ENCODE measurements at regions not wholly inside any gene's neighbourhood (a gene's known extent, or its start where the extent isn't known, plus 50 kb on each side); places are given as distances from the start of the nearest gene placed in this dataset.

DNA sequence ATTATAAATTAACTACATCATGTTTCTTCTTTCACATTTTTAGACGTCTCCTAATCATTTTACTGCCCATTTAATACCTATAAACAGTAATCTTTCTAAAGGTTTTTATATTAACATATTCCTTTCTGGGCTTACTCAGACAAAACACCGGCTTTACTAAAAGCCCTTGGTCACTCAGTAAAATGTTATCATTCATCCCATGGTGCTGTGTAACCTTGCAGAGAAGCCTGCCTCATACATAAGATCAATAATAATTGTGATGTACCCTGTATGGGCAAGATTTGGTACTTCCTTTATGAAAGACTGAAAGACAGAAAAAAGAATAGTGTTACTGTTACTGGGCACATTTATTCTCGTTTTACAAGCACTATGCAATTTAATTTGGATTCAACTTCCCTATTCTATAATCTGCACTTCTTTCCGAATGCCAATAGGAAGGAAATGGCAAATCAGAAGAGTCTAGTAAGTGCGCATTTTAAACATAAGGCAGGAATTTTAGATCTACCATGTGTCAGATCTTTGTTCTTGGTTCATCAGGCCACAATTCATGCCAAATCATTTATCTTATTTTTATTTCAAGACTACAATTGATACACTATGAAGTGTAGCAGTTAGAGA lies 522.2 kb downstream of the CSNK1G3 start (continued):
- TF ChIP-seq KDM1A (IDR thresholded peaks at IDR 0.05; ENCODE audit: borderline replicate concordance, low read length) = no peak

Data from H1 (cell line).